BE2C (cell line): ENCODE measurements at regions not wholly inside any gene's neighbourhood (a gene's known extent, or its start where the extent isn't known, plus 50 kb on each side); places are given as distances from the start of the nearest gene placed in this dataset.

Source experiments
- DNase-seq: peaks from one replicate; pipeline ENCODE4 v3.0.0-alpha.2; 2020
- H3K27me3 ChIP-seq: fragments of 250-450 bp; sonication (Bioruptor Pico); 2 replicates; pipeline ENCODE4 v1.5.1; 2020; ENCODE audit warnings: mild to moderate bottlenecking
- H3K36me3 ChIP-seq: fragments of 250-450 bp; sonication (Bioruptor Pico); 2 replicates; pipeline ENCODE4 v1.5.1; 2020; ENCODE audit warnings: mild to moderate bottlenecking
- H3K4me1 ChIP-seq: fragments of 250-450 bp; sonication (Bioruptor Pico); 2 replicates; pipeline ENCODE4 v1.5.1; 2020
- H3K4me3 ChIP-seq: 2 replicates; pipeline ENCODE4 v1.5.1; 2011; ENCODE audit warnings: low read depth, low read length
- H3K9me3 ChIP-seq: fragments of 250-450 bp; sonication (Bioruptor Pico); 2 replicates; pipeline ENCODE4 v1.5.1; 2020
- CTCF ChIP-seq: IDR thresholded peaks from 2 replicates; pipeline ENCODE4 v1.5.1; 2012; ENCODE audit warnings: mild to moderate bottlenecking, low read depth, low read length

GRCh38 chr10:121658611-121659010 is 60.4 kb upstream of the FGFR2 start:
- H3K9me3 ChIP-seq, result no peaks in the 10 kb centered on the region
- H3K27me3 ChIP-seq, result no peaks in the 10 kb centered on the region
- H3K4me1 ChIP-seq, result no peaks in the 10 kb centered on the region; the same call in 1 of the 2 replicates
- no peak overlapping the region for H3K4me3 ChIP-seq
- DNase-seq, result no peak
- H3K36me3 ChIP-seq, result no peaks in the 10 kb centered on the region
- no peak for TF ChIP-seq CTCF

- no peaks in the 10 kb centered on the region for H3K27me3 ChIP-seq
- DNase-seq, result no peak
- H3K9me3 ChIP-seq, result no peaks in the 10 kb centered on the region
- no peaks in the 10 kb centered on the region for H3K4me1 ChIP-seq
- H3K4me3 ChIP-seq, result no peak overlapping the region
- no peaks in the 10 kb centered on the region for H3K36me3 ChIP-seq
- no peak for TF ChIP-seq CTCF
Observed at GRCh38 chr10:121658111-121658510, 59.9 kb upstream of the FGFR2 start.

GRCh38 chr10:121655254-121656144 is 57.3 kb upstream of the FGFR2 start:
- TF ChIP-seq CTCF, result no peak
- Histone ChIP-seq H3K4me3 (no peak overlapping the region), H3K36me3 (no peaks in the 10 kb centered on the region), H3K4me1 (no peaks in the 10 kb centered on the region), H3K27me3 (no peaks in the 10 kb centered on the region), H3K9me3 (no peaks in the 10 kb centered on the region)
- DNase-seq, result no peak

GRCh38 chr10:121654021-121654545 is 55.8 kb upstream of the FGFR2 start:
- Histone ChIP-seq H3K4me1 (no peaks in the 10 kb centered on the region), H3K36me3 (no peaks in the 10 kb centered on the region), H3K27me3 (no peaks in the 10 kb centered on the region), H3K9me3 (no peaks in the 10 kb centered on the region), H3K4me3 (no peak overlapping the region)
- DNase-seq, result no peak
- no peak for TF ChIP-seq CTCF

- no peak for DNase-seq
- TF ChIP-seq CTCF, result no peak
Observed at GRCh38 chr10:121653608-121654007, 55.4 kb upstream of the FGFR2 start.

DNA sequence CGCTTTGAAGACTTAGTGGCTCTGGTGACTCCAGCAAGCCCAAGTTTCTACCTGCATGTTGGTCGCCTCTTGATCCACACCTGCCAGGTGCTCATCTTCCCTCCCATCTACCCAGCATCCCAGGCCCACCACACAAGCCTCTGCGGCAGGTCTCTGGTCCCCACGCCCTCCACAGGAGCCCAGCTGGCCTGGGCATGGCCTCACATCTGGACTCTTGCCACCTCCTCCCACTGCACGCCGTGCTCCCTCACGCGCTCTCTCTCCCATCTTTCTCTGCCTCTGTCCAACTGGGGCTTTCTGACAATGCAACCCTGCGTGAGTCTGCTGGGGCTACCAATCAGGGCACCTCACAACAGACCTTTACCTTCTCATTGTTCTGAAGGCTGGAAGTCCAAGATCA is 50.2 kb upstream of the FGFR2 start:
- Histone ChIP-seq H3K9me3 (no peaks in the 10 kb centered on the region), H3K4me3 (no peak overlapping the region), H3K27me3 (no peaks in the 10 kb centered on the region), H3K36me3 (no peaks in the 10 kb centered on the region), H3K4me1 (peaks cover 7% of the 10 kb centered on the region)
- DNase-seq, result no peak
- TF ChIP-seq CTCF, result no peak

More at GRCh38 chr10:121653608-121654007, 55.4 kb upstream of the FGFR2 start:
- Histone ChIP-seq H3K36me3 (no peaks in the 10 kb centered on the region), H3K27me3 (no peaks in the 10 kb centered on the region), H3K4me3 (no peak overlapping the region), H3K4me1 (no peaks in the 10 kb centered on the region), H3K9me3 (no peaks in the 10 kb centered on the region)
